ENCODE measurements at regions not wholly inside any gene's neighbourhood (a gene's known extent, or its start where the extent isn't known, plus 50 kb on each side); places are given as distances from the start of the nearest gene placed in this dataset.

GRCh38 chr2:228699400-228699799, 517.9 kb upstream of the SPHKAP start (continued):
- TF ChIP-seq E2F5 (CRISPR knock-in tag; conservative IDR thresholded peaks at IDR 0.05) (no peak), NONO (IDR thresholded peaks at IDR 0.05) (no peak), NONO (CRISPR knock-in tag; conservative IDR thresholded peaks at IDR 0.05) (no peak), ZNF773 (CRISPR knock-in tag; IDR thresholded peaks at IDR 0.05; ENCODE audit: borderline replicate concordance) (no peak), SP2 (CRISPR knock-in tag; IDR thresholded peaks at IDR 0.05) (no peak), ZNF740 (CRISPR knock-in tag; IDR thresholded peaks at IDR 0.05) (no peak), KDM3A (CRISPR knock-in tag; IDR thresholded peaks at IDR 0.05; ENCODE audit: low read depth) (no peak), THYN1 (CRISPR knock-in tag; IDR thresholded peaks at IDR 0.05; ENCODE audit: borderline replicate concordance, low read depth) (no peak), HNF4A (CRISPR knock-in tag; IDR thresholded peaks at IDR 0.05) (no peak), ZNF589 (CRISPR knock-in tag; conservative IDR thresholded peaks at IDR 0.05) (no peak), SKIL (CRISPR knock-in tag; IDR thresholded peaks at IDR 0.05; ENCODE audit: borderline replicate concordance) (no peak)

- Histone ChIP-seq H3K36me3 (replicated peaks in 1 of 2; ENCODE audit: control insufficient read depth in 1 of 2, insufficient read depth in 2 of 2, low read length in 2 of 2) (no peaks in the 10 kb centered on the region), H4K20me1 (ENCODE audit: insufficient read depth, low read length) (no peaks in the 10 kb centered on the region), H3K4me2 (ENCODE audit: low read depth, low read length) (no peak overlapping the region), H3K9me3 (ENCODE audit: low read length) (peaks cover 59% of the 10 kb centered on the region), H3K27ac (ENCODE audit: extremely low read length, insufficient read depth, low read length) (no peak overlapping the region), H3K27me3 (ENCODE audit: control insufficient read depth in 1 of 2, insufficient read depth in 2 of 2, low read length in 2 of 2) (no peaks in the 10 kb centered on the region), H3K4me1 (ENCODE audit: insufficient read depth, low read length) (no peaks in the 10 kb centered on the region), H3K9ac (ENCODE audit: insufficient read depth, low read depth, low read length) (no peak overlapping the region), H3K4me3 (replicated peaks in 1 of 3; ENCODE audit: insufficient read depth in 1 of 3, low read depth in 2 of 3, low read length in 3 of 3) (no peak overlapping the region), H2AFZ (ENCODE audit: low read length) (no peak overlapping the region), H3K79me2 (ENCODE audit: insufficient read depth, low read length) (no peaks in the 10 kb centered on the region)
- 9% methylated on average over 3 of the region's 3 CpGs for WGBS (ENCODE audit: low lambda C conversion rate)
- FAIRE-seq (no peak), ATAC-seq (no peak), DNase-seq (ENCODE audit: low spot score) (no peak)
- CTCF ChIA-PET (ENCODE audit: low intra/inter-chr PET ratio, low total read pairs), result no interaction called here
- no TSS peak for BruUV-seq (replicated peaks)
- POLR2A ChIA-PET, result no interaction called here
- intact Hi-C loops (cut with micrococcal nuclease; ENCODE audit: unreplicated experiment) (no loop called here), in situ Hi-C loops (cut with HindIII; ENCODE audit: extremely low pct_ligation_motif_present, low pct_unique_long_range_greater_than_20kb) (no loop called here)
- TF ChIP-seq ONECUT2 (CRISPR knock-in tag; IDR thresholded peaks at IDR 0.05), result no peak
- TF ChIP-seq RAD51 (IDR thresholded peaks at IDR 0.05; ENCODE audit: borderline replicate concordance), result no peak
- no peak for TF ChIP-seq TRIM24 (CRISPR knock-in tag; IDR thresholded peaks at IDR 0.05)
- no peak for TF ChIP-seq ZNF672 (CRISPR knock-in tag; IDR thresholded peaks at IDR 0.05)
- TF ChIP-seq ESRRA (CRISPR knock-in tag; IDR thresholded peaks at IDR 0.05; ENCODE audit: low read depth), result no peak
- no peak for TF ChIP-seq CHD2 (IDR thresholded peaks at IDR 0.05; ENCODE audit: low read depth, low read length)
- no peak for TF ChIP-seq ZNF30 (CRISPR knock-in tag; IDR thresholded peaks at IDR 0.05)
- TF ChIP-seq ELF1 (CRISPR knock-in tag; IDR thresholded peaks at IDR 0.05), result no peak
- no peak for TF ChIP-seq KAT2B (IDR thresholded peaks at IDR 0.05; ENCODE audit: borderline replicate concordance, low read depth, low read length)
- TF ChIP-seq GTF3A (CRISPR knock-in tag; conservative IDR thresholded peaks at IDR 0.05), result no peak
- no peak for TF ChIP-seq ETV5 (CRISPR knock-in tag; IDR thresholded peaks at IDR 0.05; ENCODE audit: borderline replicate concordance)
Observed at GRCh38 chr2:228698963-228699362, 517.5 kb upstream of the SPHKAP start.

Data from HepG2 (cell line).